ENCODE measurements at regions not wholly inside any gene's neighbourhood (a gene's known extent, or its start where the extent isn't known, plus 50 kb on each side); places are given as distances from the start of the nearest gene placed in this dataset.

DNA sequence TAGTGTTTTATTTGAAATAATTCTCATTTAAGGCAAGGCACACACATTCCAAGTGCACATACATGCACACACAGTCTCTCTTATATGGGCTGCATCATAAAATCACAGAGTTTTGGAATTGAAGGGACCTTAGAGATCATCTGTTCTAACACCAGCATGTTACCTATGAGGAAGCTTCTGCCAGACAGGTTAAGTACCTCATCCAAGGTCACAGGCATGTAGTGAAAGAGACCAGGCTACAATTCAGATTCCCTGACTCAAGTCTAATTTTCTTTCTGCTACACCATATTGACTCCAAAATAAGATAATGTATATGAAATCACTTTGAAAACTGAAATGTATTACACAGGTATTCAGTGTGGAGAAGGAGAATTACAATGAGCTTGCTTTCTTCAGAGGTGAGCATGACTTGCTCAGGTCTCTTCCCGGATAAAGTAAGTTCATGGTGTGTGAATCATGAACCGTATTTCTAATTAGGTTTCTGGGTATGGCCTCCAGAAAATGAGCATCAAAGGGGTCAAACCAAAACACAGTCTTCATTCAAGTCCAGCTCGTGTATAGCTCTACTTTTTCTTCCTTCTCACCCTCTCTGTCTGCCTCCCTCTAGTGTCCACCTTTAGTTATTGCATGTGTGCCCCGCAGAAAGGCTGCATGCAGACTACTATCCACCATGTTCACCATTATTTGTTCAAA, 411.9 kb downstream of the FUT8 start:
- TF ChIP-seq, protein P1, sequence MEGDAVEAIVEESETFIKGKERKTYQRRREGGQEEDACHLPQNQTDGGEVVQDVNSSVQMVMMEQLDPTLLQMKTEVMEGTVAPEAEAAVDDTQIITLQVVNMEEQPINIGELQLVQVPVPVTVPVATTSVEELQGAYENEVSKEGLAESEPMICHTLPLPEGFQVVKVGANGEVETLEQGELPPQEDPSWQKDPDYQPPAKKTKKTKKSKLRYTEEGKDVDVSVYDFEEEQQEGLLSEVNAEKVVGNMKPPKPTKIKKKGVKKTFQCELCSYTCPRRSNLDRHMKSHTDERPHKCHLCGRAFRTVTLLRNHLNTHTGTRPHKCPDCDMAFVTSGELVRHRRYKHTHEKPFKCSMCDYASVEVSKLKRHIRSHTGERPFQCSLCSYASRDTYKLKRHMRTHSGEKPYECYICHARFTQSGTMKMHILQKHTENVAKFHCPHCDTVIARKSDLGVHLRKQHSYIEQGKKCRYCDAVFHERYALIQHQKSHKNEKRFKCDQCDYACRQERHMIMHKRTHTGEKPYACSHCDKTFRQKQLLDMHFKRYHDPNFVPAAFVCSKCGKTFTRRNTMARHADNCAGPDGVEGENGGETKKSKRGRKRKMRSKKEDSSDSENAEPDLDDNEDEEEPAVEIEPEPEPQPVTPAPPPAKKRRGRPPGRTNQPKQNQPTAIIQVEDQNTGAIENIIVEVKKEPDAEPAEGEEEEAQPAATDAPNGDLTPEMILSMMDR (IDR thresholded peaks at IDR 0.05 in 8 of 11, conservative IDR thresholded peaks at IDR 0.05 in 3 of 11) = peak; percentile 82 to 96 (median 92)
- no peak for TF ChIP-seq POLR2A (IDR thresholded peaks at IDR 0.05)
